ENCODE measurements at regions not wholly inside any gene's neighbourhood (a gene's known extent, or its start where the extent isn't known, plus 50 kb on each side); places are given as distances from the start of the nearest gene placed in this dataset.

DNA sequence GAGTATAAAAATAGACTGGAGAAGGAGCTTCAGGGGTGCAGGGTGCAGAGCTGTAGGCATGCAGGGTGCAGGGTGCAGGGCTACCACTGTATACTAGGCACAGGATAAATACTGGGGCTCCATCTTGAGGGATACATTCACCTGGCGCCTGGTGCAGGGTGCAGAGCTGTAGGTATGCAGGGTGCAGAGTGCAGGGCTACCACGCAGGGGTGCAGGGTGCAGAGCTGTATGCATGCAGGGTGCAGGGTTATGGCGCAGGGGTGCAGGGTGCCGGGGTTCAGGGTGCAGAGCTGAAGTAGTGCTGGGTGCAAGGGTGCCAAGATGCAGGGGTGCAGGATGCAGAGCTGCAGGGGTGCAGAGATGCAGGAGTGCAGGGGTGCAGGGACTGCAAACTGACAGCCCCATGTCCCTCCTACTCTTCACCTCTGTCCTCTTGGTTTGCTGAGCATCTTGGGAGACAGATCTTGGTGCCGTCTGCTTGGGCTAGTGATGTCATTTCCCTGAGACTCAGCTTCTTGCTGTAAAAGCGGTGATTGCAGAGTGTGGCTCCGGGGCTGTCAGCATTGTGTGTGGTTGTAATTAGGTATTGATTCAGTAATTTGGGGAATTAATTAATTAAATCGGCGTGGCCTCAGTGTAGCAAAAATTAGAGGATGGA is 91.2 kb downstream of the ADRA2C start:
- H3K27me3 Mint-ChIP-seq: peaks cover 11% of the 10 kb centered on the region
- H3K4me1 Mint-ChIP-seq: no peaks in the 10 kb centered on the region
- H3K4me3 Mint-ChIP-seq: no peak overlapping the region
- H3K36me3 Mint-ChIP-seq: no peaks in the 10 kb centered on the region
- no peaks in the 10 kb centered on the region for H3K9me3 Mint-ChIP-seq
- H3K27ac Mint-ChIP-seq: no peak overlapping the region

DNA sequence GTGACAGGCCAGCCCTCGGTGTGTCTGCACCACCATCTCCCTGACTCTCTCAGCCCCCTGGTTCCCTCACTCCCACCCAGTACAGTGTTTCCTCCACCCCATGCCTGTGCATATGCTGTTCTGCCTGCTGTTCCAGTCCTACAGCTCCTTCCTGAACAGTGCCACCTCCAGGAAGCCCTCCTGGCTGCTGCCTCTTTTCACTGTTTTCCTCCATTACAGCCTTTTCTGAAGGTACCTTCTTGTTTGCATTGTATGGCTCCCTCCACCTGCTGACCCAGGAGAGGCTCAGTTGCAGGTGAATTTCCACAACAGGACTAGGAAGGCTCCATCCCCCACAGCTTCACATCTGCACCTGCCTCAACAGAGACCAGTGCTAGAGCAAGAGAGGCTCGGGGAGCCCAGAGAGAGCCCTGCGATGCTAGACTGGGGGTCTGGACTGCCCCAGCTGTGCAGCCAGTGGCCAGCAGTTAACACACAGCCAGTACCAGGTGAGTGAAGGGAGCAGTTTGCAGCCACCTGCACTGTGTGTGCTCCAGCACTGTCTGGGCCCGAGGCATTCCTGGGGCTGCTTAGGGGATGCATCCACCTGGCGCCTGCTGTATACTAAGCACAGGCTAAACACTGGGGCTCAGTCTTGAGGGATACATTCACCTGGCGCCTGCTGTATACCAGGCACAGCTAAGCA is 92.0 kb downstream of the ADRA2C start:
- Mint-ChIP-seq H3K4me1 (no peaks in the 10 kb centered on the region), H3K27me3 (peaks cover 11% of the 10 kb centered on the region), H3K27ac (no peak overlapping the region), H3K4me3 (no peak overlapping the region), H3K36me3 (no peaks in the 10 kb centered on the region), H3K9me3 (no peaks in the 10 kb centered on the region)

GRCh38 chr4:3858765-3859388 is 92.7 kb downstream of the ADRA2C start:
- Mint-ChIP-seq H3K9me3 (no peaks in the 10 kb centered on the region), H3K27me3 (peaks cover 13% of the 10 kb centered on the region), H3K4me1 (no peaks in the 10 kb centered on the region)

GRCh38 chr4:3859571-3859970 is 93.4 kb downstream of the ADRA2C start:
- H3K27ac Mint-ChIP-seq: no peak overlapping the region
- H3K36me3 Mint-ChIP-seq: no peaks in the 10 kb centered on the region
- no peaks in the 10 kb centered on the region for H3K4me1 Mint-ChIP-seq
- no peaks in the 10 kb centered on the region for H3K9me3 Mint-ChIP-seq
- peaks cover 10% of the 10 kb centered on the region for H3K27me3 Mint-ChIP-seq
- H3K4me3 Mint-ChIP-seq: no peak overlapping the region

More at GRCh38 chr4:3858765-3859388, 92.7 kb downstream of the ADRA2C start:
- no peak overlapping the region for H3K27ac Mint-ChIP-seq
- no peaks in the 10 kb centered on the region for H3K36me3 Mint-ChIP-seq
- no peak overlapping the region for H3K4me3 Mint-ChIP-seq

DNA sequence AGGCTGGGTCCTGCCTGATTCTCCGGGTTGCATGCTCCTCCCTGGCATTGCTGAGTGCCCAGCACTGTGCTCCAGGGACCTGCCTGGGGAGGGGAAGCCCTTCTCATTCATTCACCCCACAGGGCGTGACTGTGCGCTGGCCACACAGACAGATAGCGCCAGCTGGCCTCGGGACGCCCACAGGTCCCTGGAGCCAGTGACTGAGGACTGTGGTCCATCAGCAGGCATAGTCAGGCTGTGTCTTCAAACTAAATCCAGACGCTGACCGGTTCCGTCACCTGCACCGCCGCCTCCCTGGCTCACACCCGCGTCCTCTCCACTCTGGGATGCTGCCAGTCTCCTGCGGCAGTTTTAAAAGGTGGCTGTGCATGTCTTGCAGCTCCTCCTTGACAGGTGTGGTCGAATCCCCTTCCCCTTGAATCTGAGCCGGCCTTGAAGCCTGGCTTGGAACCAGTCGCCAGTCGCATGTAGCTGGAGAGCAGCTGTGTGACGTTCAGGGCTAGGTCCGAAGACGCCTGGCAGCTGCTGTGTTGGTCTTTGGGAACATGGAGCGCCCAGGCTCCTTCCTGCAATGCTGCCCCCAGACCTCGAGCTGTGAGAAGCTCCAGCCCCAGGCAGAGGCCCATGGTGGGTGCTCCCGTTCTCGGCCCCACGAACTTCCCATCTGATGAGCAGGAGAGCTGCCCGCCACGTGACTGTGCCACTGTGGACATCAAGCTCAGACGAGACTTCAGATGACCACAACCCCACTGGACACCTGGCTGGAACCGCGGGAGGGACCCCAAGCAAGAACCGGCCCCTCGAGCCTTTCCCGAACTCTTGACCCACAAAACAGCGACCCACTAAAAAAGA is 94.1 kb downstream of the ADRA2C start:
- H3K9me3 Mint-ChIP-seq: no peaks in the 10 kb centered on the region
- no peaks in the 10 kb centered on the region for H3K36me3 Mint-ChIP-seq
- no peak overlapping the region for H3K4me3 Mint-ChIP-seq
- no peak overlapping the region for H3K27ac Mint-ChIP-seq
- no peaks in the 10 kb centered on the region for H3K4me1 Mint-ChIP-seq
- peaks cover 9% of the 10 kb centered on the region for H3K27me3 Mint-ChIP-seq

DNA sequence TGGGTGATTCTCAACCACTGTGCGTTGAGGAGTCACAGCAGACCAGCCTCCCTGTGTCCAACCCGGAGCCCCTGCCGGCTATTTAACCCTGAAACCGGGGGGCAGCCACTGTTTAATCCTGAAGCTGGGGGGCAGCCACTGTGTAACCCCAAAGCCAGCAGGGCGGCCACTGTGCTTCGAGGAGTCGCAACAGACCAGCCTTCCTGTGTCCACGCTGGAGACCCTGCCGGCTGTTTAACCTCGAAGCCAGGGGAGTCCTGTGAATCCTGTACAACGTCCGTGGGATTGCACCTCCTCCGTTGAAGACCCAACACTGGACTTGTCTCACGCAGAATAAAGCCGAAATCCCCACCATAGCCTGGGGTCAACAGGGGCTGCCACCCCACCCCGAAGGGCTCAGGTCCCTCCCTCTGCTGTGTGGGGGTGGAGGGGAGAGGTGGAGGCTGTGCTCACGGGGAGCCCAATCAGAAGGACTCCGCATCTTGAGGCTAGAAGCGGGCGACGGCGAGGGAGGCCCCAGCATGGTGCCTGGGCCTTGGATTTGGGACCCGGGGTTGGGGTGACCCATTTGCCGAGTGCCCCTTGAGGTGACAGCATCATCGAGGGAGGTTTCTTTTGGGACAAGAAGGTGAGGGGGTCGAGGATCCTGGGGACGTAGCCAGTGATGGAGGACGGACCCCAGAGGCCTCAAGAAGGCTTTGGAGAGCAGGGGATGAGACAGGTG is 94.9 kb downstream of the ADRA2C start:
- no peaks in the 10 kb centered on the region for H3K36me3 Mint-ChIP-seq
- H3K4me1 Mint-ChIP-seq: no peaks in the 10 kb centered on the region
- H3K9me3 Mint-ChIP-seq: no peaks in the 10 kb centered on the region
- no peak overlapping the region for H3K4me3 Mint-ChIP-seq
- H3K27me3 Mint-ChIP-seq: peaks cover 8% of the 10 kb centered on the region
- no peak overlapping the region for H3K27ac Mint-ChIP-seq

GRCh38 chr4:3861720-3862639 is 95.8 kb downstream of the ADRA2C start:
- Mint-ChIP-seq H3K4me1 (no peaks in the 10 kb centered on the region), H3K4me3 (no peak overlapping the region), H3K9me3 (no peaks in the 10 kb centered on the region), H3K27ac (no peak overlapping the region), H3K27me3 (peaks cover 9% of the 10 kb centered on the region), H3K36me3 (no peaks in the 10 kb centered on the region)

- Mint-ChIP-seq H3K36me3 (no peaks in the 10 kb centered on the region), H3K4me1 (no peaks in the 10 kb centered on the region), H3K27ac (no peak overlapping the region), H3K27me3 (peaks cover 9% of the 10 kb centered on the region), H3K9me3 (no peaks in the 10 kb centered on the region), H3K4me3 (no peak overlapping the region)
These were observed 96.6 kb downstream of the ADRA2C start for GRCh38 chr4:3862640-3863420.

GRCh38 chr4:3863841-3864741 is 97.9 kb downstream of the ADRA2C start:
- Mint-ChIP-seq H3K36me3 (no peaks in the 10 kb centered on the region), H3K4me1 (no peaks in the 10 kb centered on the region), H3K27ac (no peak overlapping the region), H3K4me3 (no peak overlapping the region), H3K27me3 (peaks cover 9% of the 10 kb centered on the region), H3K9me3 (no peaks in the 10 kb centered on the region)

DNA sequence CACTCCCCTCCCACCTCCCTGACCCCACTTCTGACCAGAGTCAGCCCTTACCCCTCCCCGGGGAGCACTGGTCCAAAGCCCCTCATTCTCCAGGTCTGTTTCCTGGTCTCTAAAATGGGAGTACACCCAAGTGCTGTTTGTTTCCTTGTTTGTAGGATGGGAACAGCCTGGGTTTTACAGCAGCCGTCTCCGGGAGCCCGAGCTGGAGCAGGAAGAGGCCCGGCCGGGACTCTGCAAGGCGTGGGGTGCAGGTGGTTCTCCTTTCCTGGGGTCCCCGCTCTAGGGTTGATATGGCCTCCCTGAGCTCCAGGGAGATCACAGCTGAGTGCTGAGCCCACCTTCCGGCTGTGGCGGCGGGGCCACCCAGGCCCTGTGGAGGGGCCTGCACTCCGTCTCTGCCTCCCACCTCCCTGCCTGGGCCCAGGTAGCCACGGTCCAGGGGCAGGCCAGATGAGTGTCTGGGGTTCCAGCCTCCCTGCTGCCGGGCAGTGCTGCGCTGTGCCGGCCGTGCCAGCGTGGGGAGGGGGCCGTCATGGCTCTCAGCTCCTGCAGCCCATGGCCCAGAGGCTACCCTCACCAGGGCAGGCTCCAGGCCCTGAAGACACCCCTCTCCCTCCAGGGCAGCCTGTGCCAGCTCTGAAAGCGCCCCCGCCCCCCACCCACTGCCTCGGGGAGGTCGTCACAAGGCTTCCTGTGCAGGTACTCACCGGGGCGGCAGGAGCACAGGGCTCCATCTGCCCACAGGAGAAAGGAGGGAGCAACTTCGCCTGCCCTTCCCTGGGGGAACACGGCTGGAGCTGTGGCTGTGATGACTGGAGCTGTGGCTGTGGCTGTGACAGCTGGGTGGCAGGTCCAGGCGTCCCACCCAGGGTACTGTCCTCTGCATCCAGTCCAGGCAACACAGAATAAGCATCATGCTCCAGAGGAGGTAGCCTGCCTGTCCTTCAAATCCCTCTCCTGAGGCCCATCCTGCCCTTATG is 98.8 kb downstream of the ADRA2C start:
- Mint-ChIP-seq H3K27me3 (peaks cover 9% of the 10 kb centered on the region), H3K4me1 (no peaks in the 10 kb centered on the region), H3K4me3 (no peak overlapping the region), H3K27ac (no peak overlapping the region), H3K9me3 (no peaks in the 10 kb centered on the region), H3K36me3 (no peaks in the 10 kb centered on the region)

DNA sequence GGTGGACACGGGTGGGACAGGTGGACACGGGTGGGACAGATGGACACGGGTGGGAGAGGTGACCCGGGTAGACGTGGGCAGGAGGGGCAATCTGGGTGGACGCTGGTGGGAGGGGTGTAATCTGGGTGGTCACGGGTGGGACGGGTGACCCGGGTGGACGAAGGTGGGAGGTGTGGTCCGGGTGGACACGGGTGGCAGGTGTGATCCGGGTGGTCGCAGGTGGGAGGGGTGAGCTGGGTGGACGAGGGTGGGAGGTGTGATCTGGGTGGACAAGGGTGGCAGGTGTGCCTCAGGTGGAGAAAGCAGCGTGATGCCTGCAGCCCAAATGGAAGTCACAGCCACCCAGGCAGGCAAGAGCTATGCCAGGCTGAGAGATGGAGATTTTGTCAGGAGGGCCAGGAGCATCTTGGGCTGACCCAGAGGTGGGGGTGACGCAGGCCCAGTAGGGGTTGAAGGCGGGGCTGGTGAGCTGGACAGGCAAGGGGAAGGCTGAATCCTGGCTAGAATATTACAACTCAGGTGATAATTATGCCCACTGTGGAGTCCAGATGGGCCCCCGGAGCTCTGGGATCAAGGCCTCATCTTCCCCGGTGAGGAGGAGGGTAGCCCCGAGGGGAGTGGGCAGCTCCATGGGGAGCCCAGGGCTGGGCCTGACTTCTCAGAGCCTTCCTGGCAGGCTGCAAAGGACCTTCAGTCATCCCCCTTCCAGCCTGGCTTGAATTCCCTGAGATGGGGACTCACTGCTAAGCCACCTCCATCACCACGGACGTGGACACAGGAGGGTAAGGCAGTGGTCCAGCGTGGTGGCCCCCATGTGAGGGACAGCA is 100.0 kb downstream of the ADRA2C start:
- Mint-ChIP-seq H3K4me3 (no peak overlapping the region), H3K9me3 (no peaks in the 10 kb centered on the region), H3K4me1 (peaks cover 9% of the 10 kb centered on the region), H3K36me3 (no peaks in the 10 kb centered on the region), H3K27me3 (peaks cover 17% of the 10 kb centered on the region), H3K27ac (no peak overlapping the region)
